ENCODE measurements at regions not wholly inside any gene's neighbourhood (a gene's known extent, or its start where the extent isn't known, plus 50 kb on each side); places are given as distances from the start of the nearest gene placed in this dataset.
A peak's percentile ranks its signal among the peaks of the same experiment; 100 is the strongest.
"Not testable (repeated sequence)": the region's sequence is repeated elsewhere in the genome, so short reads cannot be mapped to it uniquely, and the experiment has no call there.

GRCh38 chr4:142897518-142897917 is 51.4 kb upstream of the INPP4B start:
- DNase-seq, result not testable (repeated sequence)

- DNase-seq, result no peak
Measured at GRCh38 chr4:142900622-142901021, 54.5 kb upstream of the INPP4B start.

- no peak for DNase-seq
Measured at GRCh38 chr4:142901166-142901662, 55.1 kb upstream of the INPP4B start.

GRCh38 chr4:142903617-142904016 is 57.5 kb upstream of the INPP4B start:
- not testable (repeated sequence) for DNase-seq

- no peak for DNase-seq
Measured at GRCh38 chr4:142909908-142910307, 63.8 kb upstream of the INPP4B start.

- no peak for DNase-seq
Measured at GRCh38 chr4:142913034-142913433, 66.9 kb upstream of the INPP4B start.

GRCh38 chr4:142913461-142914030 is 67.4 kb upstream of the INPP4B start:
- no peak for DNase-seq

GRCh38 chr4:142917678-142918077 is 71.6 kb upstream of the INPP4B start:
- no peak for DNase-seq

GRCh38 chr4:142922720-142923119 is 76.6 kb upstream of the INPP4B start:
- no peak for DNase-seq

GRCh38 chr4:142923619-142924018 is 77.5 kb upstream of the INPP4B start:
- DNase-seq, result no peak

GRCh38 chr4:142925161-142925560 is 79.1 kb upstream of the INPP4B start:
- no peak for DNase-seq

- DNase-seq, result no peak
Measured at GRCh38 chr4:142927721-142928120, 81.6 kb upstream of the INPP4B start.

GRCh38 chr4:142929526-142929925 is 83.4 kb upstream of the INPP4B start:
- no peak for DNase-seq

GRCh38 chr4:142933207-142933606 is 87.1 kb upstream of the INPP4B start:
- DNase-seq, result no peak

- no peak for DNase-seq
Measured at GRCh38 chr4:142940425-142941330, 94.6 kb upstream of the INPP4B start.

GRCh38 chr4:142944565-142944964 is 98.5 kb upstream of the INPP4B start:
- no peak for DNase-seq

GRCh38 chr4:142952821-142953580 is 106.9 kb upstream of the INPP4B start:
- no peak for DNase-seq

GRCh38 chr4:142954415-142954814 is 108.3 kb upstream of the INPP4B start:
- DNase-seq, result no peak

GRCh38 chr4:142955501-142955900 is 109.4 kb upstream of the INPP4B start:
- no peak for DNase-seq

- DNase-seq, result no peak
Measured at GRCh38 chr4:142959173-142959572, 113.1 kb upstream of the INPP4B start.

- DNase-seq, result no peak
Measured at GRCh38 chr4:142960126-142960525, 114.0 kb upstream of the INPP4B start.

GRCh38 chr4:142960867-142961644 is 115.0 kb upstream of the INPP4B start:
- no peak for DNase-seq

GRCh38 chr4:142961866-142962265 is 115.8 kb upstream of the INPP4B start:
- peak in 1 of 2 donors; percentile 1 for DNase-seq

Data from CD4-positive, alpha-beta T cell treated with Interferon alpha-2 for 1 hour (primary cell).